SK-N-MC (cell line): ENCODE measurements at regions not wholly inside any gene's neighbourhood (a gene's known extent, or its start where the extent isn't known, plus 50 kb on each side); places are given as distances from the start of the nearest gene placed in this dataset.

ENCODE experiments used
- EZH2 ChIP-seq: fragments of 200-600 bp; sonication (generic); IDR thresholded peaks from one replicate; pipeline ENCODE4 v1.6.1; 2017; ENCODE audit warnings: antibody characterized with exemption
- POLR2AphosphoS5 ChIP-seq: IDR thresholded peaks from 2 replicates; pipeline ENCODE4 v1.6.1; 2012; ENCODE audit warnings: mild to moderate bottlenecking, low read depth, low read length, borderline replicate concordance

DNA sequence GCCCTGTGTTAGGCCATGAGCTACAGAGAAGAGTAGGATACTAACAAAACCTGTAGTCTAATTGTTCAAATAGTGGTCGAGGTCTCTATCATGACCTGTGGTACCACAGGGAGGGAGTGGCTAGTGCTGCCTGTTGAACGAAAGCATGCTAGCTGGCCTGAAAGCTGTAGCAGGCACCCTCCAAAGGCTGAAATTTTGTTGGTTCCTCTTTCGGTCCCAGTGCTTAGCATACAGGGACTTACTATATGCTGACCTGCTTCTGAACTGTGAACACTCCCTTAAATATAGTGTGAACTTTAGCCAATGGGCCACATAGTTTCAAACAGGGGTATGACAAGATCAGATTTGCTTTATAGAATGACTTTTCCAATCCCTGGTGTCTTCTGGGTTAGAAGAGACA is 113.4 kb downstream of the PJA1 start:
- TF ChIP-seq POLR2AphosphoS5 (no peak), EZH2 (no peak)
